RWPE2 (cell line): ENCODE measurements at regions not wholly inside any gene's neighbourhood (a gene's known extent, or its start where the extent isn't known, plus 50 kb on each side); places are given as distances from the start of the nearest gene placed in this dataset.
A peak's percentile ranks its signal among the peaks of the same experiment; 100 is the strongest.

ENCODE experiments used
- ATAC-seq: fragments of 200-7000 bp; cut with Tn5 transposase; 3 replicates; pipeline ENCODE4 v1.9.1; 2021; ENCODE audit warnings: low read depth
- DNase-seq: peaks from one replicate; pipeline ENCODE4 v3.0.0-alpha.2; 2020; ENCODE audit warnings: low spot score
- H3K27ac ChIP-seq: fragments of 450-650 bp; 2 replicates; pipeline ENCODE4 v1.5.1; 2017; ENCODE audit warnings: mild to moderate bottlenecking; ENCODE audit not compliant: poor library complexity, severe bottlenecking
- H3K27me3 ChIP-seq: fragments of 250-450 bp; sonication (Bioruptor Pico); 2 replicates; pipeline ENCODE4 v1.5.1; 2021; ENCODE audit warnings: mild to moderate bottlenecking, moderate library complexity; ENCODE audit not compliant: insufficient read depth, poor library complexity, severe bottlenecking
- H3K36me3 ChIP-seq: fragments of 250-450 bp; sonication (Bioruptor Pico); 2 replicates; pipeline ENCODE4 v1.5.1; 2020; ENCODE audit warnings: low read depth, mild to moderate bottlenecking, moderate library complexity
- H3K4me1 ChIP-seq: fragments of 250-450 bp; sonication (Bioruptor Pico); 2 replicates; pipeline ENCODE4 v1.5.1; 2021; ENCODE audit warnings: mild to moderate bottlenecking, moderate library complexity; ENCODE audit not compliant: insufficient read depth, poor library complexity, severe bottlenecking
- H3K4me3 ChIP-seq: fragments of 250-450 bp; sonication (Bioruptor Pico); 2 replicates; pipeline ENCODE4 v1.5.1; 2021; ENCODE audit warnings: mild to moderate bottlenecking, moderate library complexity; ENCODE audit not compliant: severe bottlenecking
- H3K9me3 ChIP-seq: fragments of 250-450 bp; sonication (Bioruptor Pico); 2 replicates; pipeline ENCODE4 v1.5.1; 2021; ENCODE audit warnings: mild to moderate bottlenecking, moderate library complexity; ENCODE audit not compliant: severe bottlenecking
- TF ChIP-seq, protein P1 (sequence below): fragments of 450-650 bp; IDR thresholded peaks from one replicate; pipeline ENCODE4 v1.5.1; 2017; ENCODE audit warnings: mild to moderate bottlenecking, moderate library complexity; ENCODE audit not compliant: poor library complexity, severe bottlenecking

DNA sequence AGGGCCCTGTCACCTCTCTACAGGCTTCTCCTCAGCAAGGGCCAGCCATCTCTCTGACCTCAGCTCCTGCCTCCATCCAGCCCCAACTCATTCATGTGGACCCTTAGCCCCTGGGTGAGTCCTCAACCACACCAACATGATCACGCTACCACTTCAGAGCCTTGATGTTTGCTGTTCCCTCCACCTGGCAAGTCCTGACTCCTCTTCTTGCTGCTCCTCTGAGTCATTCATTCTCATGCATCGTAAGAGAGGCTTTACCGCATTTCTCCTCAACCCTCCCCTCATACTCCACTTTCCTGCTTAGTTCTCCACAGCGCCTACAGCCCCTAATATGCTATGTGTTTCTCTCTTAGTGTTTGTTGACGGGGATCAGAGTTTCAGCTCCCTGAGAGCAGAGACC is 99.9 kb downstream of the C17orf67 start:
- DNase-seq, result no peak
- no peaks in the 10 kb centered on the region for H3K27me3 ChIP-seq
- H3K9me3 ChIP-seq, result no peaks in the 10 kb centered on the region
- H3K27ac ChIP-seq, result no peak overlapping the region
- H3K36me3 ChIP-seq, result no peaks in the 10 kb centered on the region
- H3K4me3 ChIP-seq, result no peak overlapping the region
- H3K4me1 ChIP-seq, result no peaks in the 10 kb centered on the region
- ATAC-seq, result peak; percentile 57; the same call in 2 of the 3 replicates
- TF ChIP-seq, protein P1, sequence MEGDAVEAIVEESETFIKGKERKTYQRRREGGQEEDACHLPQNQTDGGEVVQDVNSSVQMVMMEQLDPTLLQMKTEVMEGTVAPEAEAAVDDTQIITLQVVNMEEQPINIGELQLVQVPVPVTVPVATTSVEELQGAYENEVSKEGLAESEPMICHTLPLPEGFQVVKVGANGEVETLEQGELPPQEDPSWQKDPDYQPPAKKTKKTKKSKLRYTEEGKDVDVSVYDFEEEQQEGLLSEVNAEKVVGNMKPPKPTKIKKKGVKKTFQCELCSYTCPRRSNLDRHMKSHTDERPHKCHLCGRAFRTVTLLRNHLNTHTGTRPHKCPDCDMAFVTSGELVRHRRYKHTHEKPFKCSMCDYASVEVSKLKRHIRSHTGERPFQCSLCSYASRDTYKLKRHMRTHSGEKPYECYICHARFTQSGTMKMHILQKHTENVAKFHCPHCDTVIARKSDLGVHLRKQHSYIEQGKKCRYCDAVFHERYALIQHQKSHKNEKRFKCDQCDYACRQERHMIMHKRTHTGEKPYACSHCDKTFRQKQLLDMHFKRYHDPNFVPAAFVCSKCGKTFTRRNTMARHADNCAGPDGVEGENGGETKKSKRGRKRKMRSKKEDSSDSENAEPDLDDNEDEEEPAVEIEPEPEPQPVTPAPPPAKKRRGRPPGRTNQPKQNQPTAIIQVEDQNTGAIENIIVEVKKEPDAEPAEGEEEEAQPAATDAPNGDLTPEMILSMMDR, result no peak

DNA sequence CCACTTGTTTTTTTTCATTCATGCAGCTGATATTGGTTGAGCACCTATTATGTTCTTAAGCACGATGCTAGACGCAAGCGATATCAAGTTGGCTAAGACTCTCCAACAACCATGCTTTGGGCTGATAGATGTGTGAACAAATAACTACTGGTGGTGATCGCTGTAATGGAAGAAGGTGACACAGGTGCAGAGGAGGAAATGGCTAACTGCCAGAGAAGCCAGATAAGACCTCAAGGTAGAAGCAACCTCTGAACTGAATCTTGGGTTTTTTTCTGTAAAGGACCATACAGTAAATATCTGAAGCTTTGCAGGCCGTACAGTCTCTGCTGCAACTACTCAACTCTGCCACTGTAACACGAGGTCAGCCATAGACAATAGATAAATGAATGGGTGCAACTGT is 97.9 kb downstream of the C17orf67 start:
- Histone ChIP-seq H3K36me3 (no peaks in the 10 kb centered on the region), H3K27ac (no peak overlapping the region), H3K4me3 (no peak overlapping the region), H3K4me1 (no peaks in the 10 kb centered on the region), H3K27me3 (no peaks in the 10 kb centered on the region), H3K9me3 (no peaks in the 10 kb centered on the region)
- no peak for ATAC-seq
- no peak for DNase-seq
- TF ChIP-seq, protein P1, result no peak

DNA sequence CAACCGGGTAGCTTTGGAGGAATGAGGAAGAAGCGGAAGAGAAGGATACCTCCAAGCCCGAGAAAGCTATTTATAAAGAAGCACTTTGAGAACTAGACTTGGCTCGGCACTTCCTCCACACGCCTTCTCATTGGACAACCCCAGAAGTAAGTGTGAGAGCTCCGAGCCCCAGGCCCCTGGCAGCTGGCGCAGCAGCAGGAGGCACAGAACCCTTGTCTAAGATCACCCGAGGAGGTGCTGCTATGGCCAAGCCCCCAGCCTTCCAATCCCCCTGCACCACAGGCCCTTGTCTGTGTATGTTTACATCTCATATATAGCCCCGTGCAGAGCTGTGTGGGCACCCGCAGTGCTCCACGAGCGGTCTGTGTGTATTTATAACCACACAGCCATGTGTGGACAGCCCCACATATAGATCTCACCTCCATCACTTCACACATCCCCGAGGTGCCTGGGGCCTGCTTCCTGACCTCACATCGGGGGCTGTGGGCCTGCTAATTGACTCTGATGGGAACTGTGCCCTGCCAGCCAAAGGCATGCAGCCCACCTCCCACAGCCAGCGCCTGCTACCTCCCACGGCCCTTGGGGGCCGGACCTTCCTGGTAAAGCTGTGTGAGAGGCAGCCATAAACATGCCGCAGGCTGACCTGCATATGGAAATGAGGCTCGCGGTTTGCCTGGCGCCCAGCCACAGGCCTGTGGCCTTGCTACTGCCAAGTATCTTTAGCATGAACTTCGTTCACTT is 96.1 kb downstream of the C17orf67 start:
- ATAC-seq (no peak), DNase-seq (no peak)
- Histone ChIP-seq H3K27ac (no peak overlapping the region), H3K4me1 (no peaks in the 10 kb centered on the region), H3K9me3 (no peaks in the 10 kb centered on the region), H3K27me3 (peaks cover 9% of the 10 kb centered on the region), H3K36me3 (no peaks in the 10 kb centered on the region), H3K4me3 (no peak overlapping the region)
- TF ChIP-seq, protein P1, result no peak

DNA sequence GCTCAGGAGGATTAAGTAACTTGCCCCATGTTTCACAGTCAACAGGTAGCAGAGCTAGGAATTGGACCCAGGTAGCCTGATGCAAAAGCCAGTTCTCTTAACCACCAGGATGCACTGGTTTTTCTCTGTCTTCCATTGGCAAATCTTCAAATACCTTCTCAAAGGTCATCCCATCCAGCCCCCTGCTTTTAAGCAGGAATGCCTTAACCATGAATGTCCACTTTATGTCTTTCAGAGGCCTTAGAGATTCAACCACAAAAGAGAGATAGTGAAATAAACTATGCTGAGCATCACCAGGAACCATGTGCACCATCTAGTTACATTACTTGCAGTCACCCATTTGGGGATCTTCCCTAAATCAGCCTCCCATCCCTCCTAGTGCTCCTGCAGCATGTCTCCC is 94.3 kb downstream of the C17orf67 start:
- Histone ChIP-seq H3K27me3 (peaks cover 9% of the 10 kb centered on the region), H3K4me1 (no peaks in the 10 kb centered on the region), H3K4me3 (no peak overlapping the region), H3K27ac (no peak overlapping the region), H3K9me3 (no peaks in the 10 kb centered on the region), H3K36me3 (no peaks in the 10 kb centered on the region)
- TF ChIP-seq, protein P1, result no peak
- DNase-seq (no peak), ATAC-seq (no peak)

DNA sequence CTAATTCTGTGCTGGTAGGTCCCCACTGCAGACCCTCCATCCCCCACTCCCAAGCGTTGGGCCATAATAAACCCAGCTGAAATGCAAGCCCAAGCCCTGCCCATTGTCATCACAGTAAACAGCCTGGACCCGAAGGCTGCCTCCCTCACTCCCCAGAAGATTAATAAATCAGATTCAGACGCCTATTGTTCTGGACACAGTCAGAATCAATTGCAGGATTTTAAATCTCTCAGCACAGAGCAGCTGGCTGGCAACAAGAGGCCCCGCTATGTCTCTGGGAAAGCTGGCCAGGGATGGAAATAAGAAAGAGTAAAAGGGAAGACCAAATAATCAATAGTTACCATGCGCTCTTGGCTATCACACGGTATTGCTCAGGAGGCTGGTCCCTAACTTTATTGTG is 93.9 kb downstream of the C17orf67 start:
- Histone ChIP-seq H3K27me3 (peaks cover 9% of the 10 kb centered on the region), H3K4me1 (no peaks in the 10 kb centered on the region), H3K4me3 (no peak overlapping the region), H3K27ac (no peak overlapping the region), H3K9me3 (no peaks in the 10 kb centered on the region), H3K36me3 (no peaks in the 10 kb centered on the region)
- TF ChIP-seq, protein P1, result no peak
- DNase-seq (no peak), ATAC-seq (no peak)
